ENCODE measurements at regions not wholly inside any gene's neighbourhood (a gene's known extent, or its start where the extent isn't known, plus 50 kb on each side); places are given as distances from the start of the nearest gene placed in this dataset.
"Not testable (repeated sequence)": the region's sequence is repeated elsewhere in the genome, so short reads cannot be mapped to it uniquely, and the experiment has no call there.

GRCh38 chr3:82165266-82165665 lies 403.8 kb upstream of the GBE1 start:
- no peak for DNase-seq (ENCODE audit: low read depth)

- no peak for DNase-seq (ENCODE audit: low read depth)
Measured at GRCh38 chr3:82163907-82164520, 402.6 kb upstream of the GBE1 start.

DNA sequence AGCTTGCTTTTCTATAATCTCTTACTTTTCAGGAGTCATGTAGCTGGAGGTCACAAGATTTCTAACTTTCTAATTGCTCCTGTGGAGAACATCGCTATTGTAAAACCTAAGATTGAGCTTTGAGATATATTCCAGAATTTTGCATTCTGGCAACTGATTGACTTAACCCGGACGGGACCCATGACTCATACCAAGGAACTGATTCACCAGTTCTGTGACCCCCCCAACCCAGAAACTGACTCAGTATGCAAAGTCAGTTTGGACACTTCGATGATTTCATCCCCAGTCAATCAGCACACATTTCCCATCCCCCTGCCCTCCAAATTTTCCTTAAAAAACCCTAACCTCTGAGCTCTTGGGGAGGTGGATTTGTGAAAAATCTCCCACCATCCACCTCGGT lies 396.5 kb upstream of the GBE1 start:
- DNase-seq (ENCODE audit: low read depth), result peak; percentile 41

GRCh38 chr3:82153892-82154291 lies 392.4 kb upstream of the GBE1 start:
- DNase-seq (ENCODE audit: low read depth), result not testable (repeated sequence)

- DNase-seq (ENCODE audit: low read depth), result no peak
Measured at GRCh38 chr3:82145742-82146141, 384.3 kb upstream of the GBE1 start.

DNA sequence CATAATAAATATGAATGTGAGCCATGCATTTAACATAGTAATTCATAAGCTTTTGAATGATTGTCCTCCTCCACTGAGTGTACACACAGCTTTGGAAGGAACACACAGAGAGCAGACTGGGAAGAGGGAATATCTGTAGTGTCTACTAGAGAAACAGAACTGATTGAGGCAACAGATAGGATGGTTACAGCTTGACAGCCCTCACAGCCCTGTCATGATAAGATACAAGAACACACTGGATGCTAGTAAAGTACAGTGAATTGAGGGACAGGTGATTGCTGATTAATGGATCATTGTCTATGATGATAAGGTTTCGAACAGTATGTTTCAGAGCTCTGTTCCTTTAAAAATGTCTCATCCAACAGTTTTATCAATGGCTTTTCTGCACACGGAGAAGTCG lies 383.4 kb upstream of the GBE1 start:
- DNase-seq (ENCODE audit: low read depth), result no peak

DNA sequence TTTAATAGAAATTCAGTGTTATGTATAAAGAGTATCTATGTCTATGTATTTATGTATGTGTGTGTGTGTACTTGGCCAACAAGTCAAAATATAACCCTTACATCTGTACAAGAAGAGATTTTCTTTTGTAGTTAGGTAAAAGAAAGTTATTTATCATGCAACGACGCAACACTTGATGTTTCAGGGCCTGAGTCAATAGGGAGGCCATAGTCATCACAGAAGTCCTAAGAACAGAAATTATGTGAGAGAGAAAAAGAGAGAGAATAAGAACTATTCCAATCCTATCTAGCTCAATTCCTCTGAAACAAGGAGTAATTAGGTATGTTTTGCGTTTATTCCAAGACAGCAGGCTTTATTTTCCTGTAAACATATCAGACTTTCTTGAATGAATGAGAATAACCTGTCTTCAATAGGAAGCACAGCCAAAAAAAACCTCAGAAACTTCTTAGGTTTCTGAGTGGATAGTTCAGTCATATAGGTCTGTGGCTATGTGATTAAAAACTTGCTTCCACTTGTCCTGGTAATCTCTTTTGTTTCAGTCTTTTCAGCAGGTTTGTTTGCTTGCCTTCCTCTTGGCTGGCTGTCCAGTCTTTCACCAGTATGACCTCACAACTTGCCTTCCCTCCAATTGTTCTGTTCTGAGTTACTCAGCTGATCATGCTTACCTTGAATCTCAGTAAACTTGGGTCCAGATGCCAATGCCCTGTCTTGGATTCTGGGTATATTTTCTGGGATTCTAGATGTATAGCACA lies 382.4 kb upstream of the GBE1 start:
- no peak for DNase-seq (ENCODE audit: low read depth)

DNA sequence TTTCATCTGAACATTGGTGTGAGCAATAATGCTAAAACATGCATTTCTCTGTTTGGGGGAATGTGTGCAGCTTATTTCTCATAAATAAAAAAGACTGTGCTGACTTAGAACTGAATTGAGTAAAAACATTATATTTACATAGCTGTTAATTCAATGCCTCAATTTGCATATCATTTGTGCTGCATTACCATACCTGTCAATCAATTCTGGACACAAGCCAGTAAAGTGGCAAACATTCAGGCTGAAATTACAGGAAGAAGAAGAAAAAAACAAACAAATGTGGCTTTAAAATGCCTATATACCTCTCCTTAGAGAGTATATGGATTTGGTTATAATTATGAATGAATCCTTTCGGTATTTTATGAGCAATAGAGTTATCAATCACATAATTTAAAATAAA lies 380.1 kb upstream of the GBE1 start:
- no peak for DNase-seq (ENCODE audit: low read depth)

GRCh38 chr3:82137861-82138260 lies 376.4 kb upstream of the GBE1 start:
- DNase-seq (ENCODE audit: low read depth), result no peak

DNA sequence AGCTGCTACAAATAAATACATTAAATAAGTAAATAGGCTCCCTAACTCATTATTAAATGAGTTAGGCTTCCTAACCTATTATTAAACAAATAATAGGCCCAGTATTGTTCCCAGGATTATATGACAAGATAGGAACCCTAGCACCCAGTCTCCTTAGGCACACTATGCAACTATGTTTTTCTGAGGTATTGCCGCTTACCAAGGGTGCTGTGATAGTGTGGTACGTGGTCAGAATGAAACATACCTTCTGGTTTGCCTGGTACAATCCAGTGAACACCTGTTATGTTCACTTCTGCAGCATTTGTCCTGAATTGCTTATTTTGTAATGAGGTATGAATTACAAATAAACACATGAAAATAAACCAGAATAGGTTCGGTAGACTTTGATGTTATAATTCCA lies 375.6 kb upstream of the GBE1 start:
- no peak for DNase-seq (ENCODE audit: low read depth)

GRCh38 chr3:82133070-82133606 lies 371.7 kb upstream of the GBE1 start:
- peak; percentile 15 for DNase-seq (ENCODE audit: low read depth)

DNA sequence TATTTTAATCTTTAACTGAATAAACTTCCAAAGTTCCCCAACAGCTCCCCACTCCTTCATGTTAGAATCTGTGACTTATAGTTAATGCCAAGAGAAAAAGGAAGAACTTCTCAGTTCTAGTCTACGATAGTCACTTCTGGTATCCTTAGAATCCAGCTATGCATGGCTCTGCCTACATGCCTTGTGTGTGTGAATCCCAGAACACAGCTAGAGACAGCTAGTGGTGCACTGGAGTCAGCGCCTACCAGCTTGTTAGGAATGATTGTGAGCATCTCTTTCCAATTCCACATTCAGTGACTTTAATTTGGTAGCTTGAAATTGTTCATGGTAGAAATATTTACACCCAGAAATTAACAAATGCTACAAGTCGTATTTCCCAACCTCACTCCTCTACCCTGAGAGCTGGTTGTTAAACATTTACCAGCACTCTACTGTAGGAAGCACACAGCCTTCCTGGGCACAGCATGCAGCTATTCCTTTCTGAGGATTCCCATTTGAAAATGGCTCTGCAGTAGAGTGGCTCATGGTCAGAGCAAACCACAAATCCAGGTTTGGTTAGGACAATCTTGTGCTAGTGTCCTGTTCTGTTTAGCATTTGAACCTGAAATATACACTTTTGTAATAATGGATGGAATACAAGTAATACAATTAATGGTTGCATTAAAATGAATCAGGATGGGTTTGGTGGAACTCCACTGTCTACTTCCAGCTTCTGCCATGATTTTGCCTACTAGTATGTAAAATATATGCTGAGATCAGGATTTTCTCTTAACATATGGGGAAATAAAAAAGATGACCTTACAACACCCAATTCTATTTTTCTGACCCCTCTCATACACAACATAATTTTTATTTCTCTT lies 371.0 kb upstream of the GBE1 start:
- no peak for DNase-seq (ENCODE audit: low read depth)

DNA sequence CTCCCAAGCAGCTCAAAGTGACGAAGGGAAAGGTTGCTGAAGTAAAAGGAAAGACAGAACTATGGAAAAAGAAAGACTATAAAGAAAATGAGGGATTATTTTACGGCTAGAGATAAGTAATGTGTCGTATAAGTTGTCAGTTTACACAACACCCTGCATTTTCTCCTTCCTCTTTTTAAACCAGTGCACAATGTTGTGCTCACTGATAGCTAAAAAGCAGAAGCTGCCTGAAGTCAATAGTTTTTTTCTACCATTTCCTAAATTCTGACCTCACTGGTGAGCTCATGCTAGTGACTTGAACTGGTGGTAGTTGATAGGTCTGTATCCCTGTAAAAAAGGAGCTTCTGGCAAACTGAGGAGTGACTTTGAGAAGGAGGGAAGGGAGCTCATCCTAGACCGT lies 368.6 kb upstream of the GBE1 start:
- no peak for DNase-seq (ENCODE audit: low read depth)

- DNase-seq (ENCODE audit: low read depth), result no peak
Measured at GRCh38 chr3:82129221-82129801, 367.9 kb upstream of the GBE1 start.

GRCh38 chr3:82128271-82128670 lies 366.8 kb upstream of the GBE1 start:
- DNase-seq (ENCODE audit: low read depth), result no peak

GRCh38 chr3:82122554-82123345 lies 361.3 kb upstream of the GBE1 start:
- DNase-seq (ENCODE audit: low read depth), result no peak

GRCh38 chr3:82114589-82114988 lies 353.1 kb upstream of the GBE1 start:
- DNase-seq (ENCODE audit: low read depth), result no peak

DNA sequence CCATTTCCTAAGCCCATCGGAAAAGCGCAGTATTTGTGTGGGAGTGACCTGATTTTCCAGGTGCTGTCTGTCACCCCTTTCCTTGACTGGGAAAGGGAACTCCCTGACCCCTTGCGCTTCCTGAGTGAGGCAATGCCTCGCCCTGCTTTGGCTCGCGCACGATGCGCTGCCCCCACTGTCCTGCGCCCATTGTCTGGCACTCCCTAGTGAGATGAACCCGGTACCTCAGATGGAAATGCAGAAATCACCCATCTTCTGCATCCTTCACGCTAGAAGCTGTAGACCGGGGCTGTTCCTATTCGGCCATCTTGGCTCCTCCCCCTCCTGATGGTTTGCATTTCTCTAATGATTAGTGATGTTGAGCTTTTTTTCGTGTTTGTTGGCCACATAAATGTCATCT lies 349.3 kb upstream of the GBE1 start:
- DNase-seq (ENCODE audit: low read depth), result not testable (repeated sequence)

DNA sequence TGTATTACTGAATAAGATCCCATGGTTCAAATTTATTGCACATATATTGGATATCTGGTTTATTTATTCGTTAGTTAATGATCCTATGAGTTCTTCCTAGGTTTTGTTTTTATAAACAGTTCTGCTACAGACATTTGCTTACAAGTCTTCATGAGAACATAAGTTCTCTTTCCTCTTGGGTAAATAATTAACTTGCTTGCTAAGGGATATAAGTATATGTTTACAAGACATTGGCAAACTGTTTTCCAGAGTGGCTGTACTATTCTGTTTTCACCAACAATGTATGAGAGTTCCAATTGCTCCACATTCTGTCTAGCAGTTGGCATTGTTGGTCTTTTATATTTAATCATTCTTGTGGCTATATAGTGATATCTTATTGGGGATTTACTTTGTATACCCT lies 341.8 kb upstream of the GBE1 start:
- no peak for DNase-seq (ENCODE audit: low read depth)

GRCh38 chr3:82100378-82100777 lies 338.9 kb upstream of the GBE1 start:
- DNase-seq (ENCODE audit: low read depth), result no peak

DNA sequence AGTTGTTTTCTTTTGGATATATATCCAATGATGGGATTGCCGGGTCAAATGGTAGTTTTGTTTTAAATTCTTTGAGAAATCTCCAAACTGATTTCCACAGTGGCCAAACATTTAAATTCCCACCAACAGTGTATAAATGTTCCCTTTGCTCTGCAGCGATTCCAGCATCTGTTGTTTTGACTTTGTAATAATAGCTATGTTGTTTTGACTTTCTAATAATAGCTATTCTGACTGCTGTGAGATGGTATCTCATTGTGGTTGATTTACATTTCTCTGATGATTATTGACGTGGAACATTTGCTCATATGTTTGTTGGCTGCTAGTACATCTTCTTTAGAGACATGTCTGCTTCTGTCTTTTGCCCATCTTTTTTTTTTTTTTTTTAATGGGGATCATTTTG lies 332.2 kb upstream of the GBE1 start:
- DNase-seq (ENCODE audit: low read depth), result no peak

Data from Daoy (cell line).